ENCODE measurements at regions not wholly inside any gene's neighbourhood (a gene's known extent, or its start where the extent isn't known, plus 50 kb on each side); places are given as distances from the start of the nearest gene placed in this dataset.

GRCh38 chr13:61575973-61576372 is 160.3 kb upstream of the PCDH20 start:
- intact Hi-C loops (cut with DNase I), result no loop called here
- DNase-seq (no peak), ATAC-seq (no peak)
- H3K4me1 ChIP-seq, result no peaks in the 10 kb centered on the region
- 76 to 81% (median 77%) methylated on average over 1 of the region's 1 CpG for WGBS, 3 donors
- no peak overlapping the region for H3K4me3 ChIP-seq
- no peak for TF ChIP-seq CTCF (IDR thresholded peaks at IDR 0.05)
- no peaks in the 10 kb centered on the region for H3K27me3 ChIP-seq (ENCODE audit: insufficient read depth in 3 of 3, low read length in 2 of 3)
- no peak overlapping the region for H3K27ac ChIP-seq
- no peaks in the 10 kb centered on the region for H3K9me3 ChIP-seq
- H3K36me3 ChIP-seq (ENCODE audit: insufficient read depth in 1 of 2, low read depth in 1 of 2), result no peaks in the 10 kb centered on the region

GRCh38 chr13:61563645-61564044 is 148.0 kb upstream of the PCDH20 start:
- Histone ChIP-seq H3K4me1 (no peaks in the 10 kb centered on the region), H3K9me3 (no peaks in the 10 kb centered on the region), H3K4me3 (no peak overlapping the region), H3K36me3 (ENCODE audit: insufficient read depth in 1 of 2, low read depth in 1 of 2) (no peaks in the 10 kb centered on the region), H3K27ac (no peak overlapping the region), H3K27me3 (ENCODE audit: insufficient read depth in 3 of 3, low read length in 2 of 3) (no peaks in the 10 kb centered on the region)
- WGBS, 3 donors, result 12 to 25% (median 19%) methylated on average over 1 of the region's 1 CpG
- no peak for TF ChIP-seq CTCF (IDR thresholded peaks at IDR 0.05)
- intact Hi-C loops (cut with DNase I), result no loop called here
- DNase-seq, result no peak
- no peak for ATAC-seq

GRCh38 chr13:61546911-61547310 is 131.3 kb upstream of the PCDH20 start:
- ATAC-seq (no peak), DNase-seq (no peak)
- Histone ChIP-seq H3K27ac (no peak overlapping the region), H3K36me3 (ENCODE audit: insufficient read depth in 1 of 2, low read depth in 1 of 2) (no peaks in the 10 kb centered on the region), H3K4me1 (no peaks in the 10 kb centered on the region), H3K4me3 (no peak overlapping the region), H3K27me3 (ENCODE audit: insufficient read depth in 3 of 3, low read length in 2 of 3) (no peaks in the 10 kb centered on the region), H3K9me3 (no peaks in the 10 kb centered on the region)
- intact Hi-C loops (cut with DNase I), result no loop called here
- no peak for TF ChIP-seq CTCF (IDR thresholded peaks at IDR 0.05)
- 88 to 94% (median 90%) methylated on average over 6 of the region's 6 CpGs for WGBS, 3 donors

DNA sequence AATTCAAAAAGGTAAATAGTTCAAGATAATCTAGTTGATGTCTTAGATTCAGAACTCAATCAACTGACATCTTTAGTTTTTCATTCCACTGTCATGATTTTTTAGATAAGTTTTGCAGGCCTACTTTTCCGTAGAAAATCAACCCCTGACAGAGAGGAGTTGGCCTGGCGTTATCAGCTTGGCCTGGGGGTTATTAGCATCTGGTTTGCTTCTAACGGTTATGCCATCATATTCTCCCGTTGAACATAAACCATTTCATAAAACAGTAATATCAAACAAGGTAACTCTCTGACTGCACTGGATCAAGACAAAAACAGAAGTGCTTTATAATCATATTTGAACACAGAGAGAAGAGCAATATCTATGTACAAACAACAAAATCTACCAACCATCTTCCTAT is 130.8 kb upstream of the PCDH20 start:
- Histone ChIP-seq H3K27ac (no peak overlapping the region), H3K4me1 (no peaks in the 10 kb centered on the region), H3K36me3 (ENCODE audit: insufficient read depth in 1 of 2, low read depth in 1 of 2) (no peaks in the 10 kb centered on the region), H3K27me3 (ENCODE audit: insufficient read depth in 3 of 3, low read length in 2 of 3) (no peaks in the 10 kb centered on the region), H3K9me3 (no peaks in the 10 kb centered on the region), H3K4me3 (no peak overlapping the region)
- 80 to 83% (median 83%) methylated on average over 4 of the region's 4 CpGs for WGBS, 3 donors
- TF ChIP-seq CTCF (IDR thresholded peaks at IDR 0.05), result no peak
- no peak for DNase-seq
- intact Hi-C loops (cut with DNase I), result no loop called here
- ATAC-seq, result no peak

GRCh38 chr13:61536433-61536832 is 120.8 kb upstream of the PCDH20 start:
- H3K36me3 ChIP-seq (ENCODE audit: insufficient read depth in 1 of 2, low read depth in 1 of 2), result no peaks in the 10 kb centered on the region
- no peaks in the 10 kb centered on the region for H3K4me1 ChIP-seq
- no peak for TF ChIP-seq CTCF (IDR thresholded peaks at IDR 0.05)
- H3K27me3 ChIP-seq (ENCODE audit: insufficient read depth in 3 of 3, low read length in 2 of 3), result no peaks in the 10 kb centered on the region
- H3K27ac ChIP-seq, result no peak overlapping the region
- intact Hi-C loops (cut with DNase I), result no loop called here
- no peak for DNase-seq
- 61 to 77% (median 68%) methylated on average over 1 of the region's 1 CpG for WGBS, 3 donors
- no peak overlapping the region for H3K4me3 ChIP-seq
- no peaks in the 10 kb centered on the region for H3K9me3 ChIP-seq
- ATAC-seq, result no peak

Data from psoas muscle (tissue), 7 donors.